ENCODE measurements at regions not wholly inside any gene's neighbourhood (a gene's known extent, or its start where the extent isn't known, plus 50 kb on each side); places are given as distances from the start of the nearest gene placed in this dataset.

GRCh38 chr3:73694983-73695757 lies 70.4 kb upstream of the PDZRN3 start:
- H3K27ac ChIP-seq, result no peak overlapping the region
- no peak for DNase-seq (ENCODE audit: low spot score)
- no peak overlapping the region for H3K4me3 ChIP-seq
- no peaks in the 10 kb centered on the region for H3K36me3 ChIP-seq
- H3K27me3 ChIP-seq, result no peaks in the 10 kb centered on the region
- no peaks in the 10 kb centered on the region for H3K9me3 ChIP-seq
- no peak for TF ChIP-seq CTCF (IDR thresholded peaks at IDR 0.05)
- H3K4me1 ChIP-seq, result no peaks in the 10 kb centered on the region

GRCh38 chr3:73687106-73688004 lies 62.6 kb upstream of the PDZRN3 start:
- H3K27ac ChIP-seq, result no peak overlapping the region
- no peaks in the 10 kb centered on the region for H3K4me1 ChIP-seq
- H3K27me3 ChIP-seq, result no peaks in the 10 kb centered on the region
- H3K4me3 ChIP-seq, result no peak overlapping the region
- no peaks in the 10 kb centered on the region for H3K36me3 ChIP-seq
- no peak for DNase-seq (ENCODE audit: low spot score)
- TF ChIP-seq CTCF (IDR thresholded peaks at IDR 0.05), result no peak
- no peaks in the 10 kb centered on the region for H3K9me3 ChIP-seq

- Histone ChIP-seq H3K4me3 (no peak overlapping the region), H3K9me3 (no peaks in the 10 kb centered on the region), H3K36me3 (no peaks in the 10 kb centered on the region), H3K4me1 (no peaks in the 10 kb centered on the region), H3K27ac (no peak overlapping the region), H3K27me3 (no peaks in the 10 kb centered on the region)
- no peak for TF ChIP-seq CTCF (IDR thresholded peaks at IDR 0.05)
- DNase-seq (ENCODE audit: low spot score), result no peak
Observed at GRCh38 chr3:73685061-73685460, 60.3 kb upstream of the PDZRN3 start.

- Histone ChIP-seq H3K9me3 (no peaks in the 10 kb centered on the region), H3K36me3 (no peaks in the 10 kb centered on the region), H3K27ac (no peak overlapping the region), H3K4me1 (no peaks in the 10 kb centered on the region), H3K4me3 (no peak overlapping the region), H3K27me3 (no peaks in the 10 kb centered on the region)
- TF ChIP-seq CTCF (IDR thresholded peaks at IDR 0.05), result no peak
- no peak for DNase-seq (ENCODE audit: low spot score)
Observed at GRCh38 chr3:73683706-73684105, 59.0 kb upstream of the PDZRN3 start.

GRCh38 chr3:73681610-73682009 lies 56.9 kb upstream of the PDZRN3 start:
- no peak for TF ChIP-seq CTCF (IDR thresholded peaks at IDR 0.05)
- Histone ChIP-seq H3K36me3 (no peaks in the 10 kb centered on the region), H3K4me3 (no peak overlapping the region), H3K4me1 (no peaks in the 10 kb centered on the region), H3K27ac (no peak overlapping the region), H3K9me3 (no peaks in the 10 kb centered on the region), H3K27me3 (no peaks in the 10 kb centered on the region)
- DNase-seq (ENCODE audit: low spot score), result no peak
